ENCODE measurements at regions not wholly inside any gene's neighbourhood (a gene's known extent, or its start where the extent isn't known, plus 50 kb on each side); places are given as distances from the start of the nearest gene placed in this dataset.

GRCh38 chr6:22906091-22906549 lies 336.8 kb downstream of the HDGFL1 start:
- H3K4me3 ChIP-seq (ENCODE audit: low read depth, low read length): no peak overlapping the region
- peak; percentile 21; the same call in 1 of the 2 replicates for TF ChIP-seq CTCF (IDR thresholded peaks at IDR 0.05; ENCODE audit: control insufficient read depth, extremely low read depth, insufficient read depth)
- DNase-seq (ENCODE audit: low read depth): no peak

DNA sequence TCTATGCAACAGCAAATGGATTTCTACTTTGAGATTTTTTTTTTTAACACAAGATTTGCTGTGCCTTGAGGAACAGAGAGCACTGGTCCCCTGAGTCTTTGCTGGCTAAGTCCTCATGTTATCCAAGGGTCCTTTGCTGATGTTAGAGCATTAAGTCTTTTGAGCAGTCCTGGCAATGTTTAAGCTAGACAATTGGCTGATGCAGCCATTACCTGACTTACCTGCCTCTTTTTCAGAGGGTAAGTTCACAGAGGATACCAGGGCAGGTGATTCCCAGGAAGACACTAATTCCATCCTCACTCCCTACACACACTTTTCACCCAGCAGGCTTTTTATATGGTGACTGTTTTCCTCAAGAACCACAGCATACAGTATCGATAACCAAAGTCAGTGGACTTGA lies 337.7 kb downstream of the HDGFL1 start:
- no peak for TF ChIP-seq CTCF (IDR thresholded peaks at IDR 0.05; ENCODE audit: control insufficient read depth, extremely low read depth, insufficient read depth)
- no peak for DNase-seq (ENCODE audit: low read depth)
- H3K4me3 ChIP-seq (ENCODE audit: low read depth, low read length): no peak overlapping the region

GRCh38 chr6:22910370-22910769 lies 341.0 kb downstream of the HDGFL1 start:
- no peak for TF ChIP-seq CTCF (IDR thresholded peaks at IDR 0.05; ENCODE audit: control insufficient read depth, extremely low read depth, insufficient read depth)
- H3K4me3 ChIP-seq (ENCODE audit: low read depth, low read length): no peak overlapping the region
- no peak for DNase-seq (ENCODE audit: low read depth)

DNA sequence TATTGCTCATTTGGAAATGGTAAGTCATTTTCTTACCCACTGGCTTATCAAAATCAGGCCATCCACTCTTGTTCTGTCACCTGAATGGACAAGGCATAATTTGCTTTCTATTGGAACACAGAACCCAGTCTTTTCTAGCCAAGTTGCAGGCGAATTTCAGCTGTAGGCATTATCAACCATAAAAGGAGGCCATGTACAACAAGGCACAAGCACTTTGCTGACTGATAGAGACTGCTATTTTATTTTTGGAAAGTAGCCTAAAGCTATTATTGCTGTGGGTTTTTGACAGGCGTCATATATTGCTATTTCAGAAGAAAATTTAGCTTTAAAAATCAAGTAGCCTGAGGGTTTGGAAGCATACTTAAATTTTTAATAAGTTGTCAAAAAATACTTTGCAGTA lies 344.2 kb downstream of the HDGFL1 start:
- no peak for TF ChIP-seq CTCF (IDR thresholded peaks at IDR 0.05; ENCODE audit: control insufficient read depth, extremely low read depth, insufficient read depth)

DNA sequence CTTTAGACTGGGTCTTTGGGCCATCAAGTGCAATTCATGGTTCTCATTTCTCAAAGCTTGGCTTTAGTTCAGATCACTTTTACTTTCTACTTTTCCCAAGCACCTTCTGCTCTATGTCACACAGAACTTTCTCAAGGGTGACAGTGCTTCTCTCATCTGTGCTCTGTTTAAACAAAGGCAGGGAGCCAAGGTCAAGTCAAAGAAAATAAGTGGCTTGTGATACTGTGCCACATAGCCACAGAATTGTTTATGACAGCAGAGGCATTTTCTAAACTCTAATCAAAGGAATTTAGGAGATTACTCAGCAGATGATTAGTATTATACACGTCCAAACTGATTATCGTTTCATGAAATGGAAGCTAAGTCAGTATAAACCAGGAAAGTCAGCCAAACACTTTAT lies 348.0 kb downstream of the HDGFL1 start:
- no peak for DNase-seq (ENCODE audit: low read depth)
- no peak for TF ChIP-seq CTCF (IDR thresholded peaks at IDR 0.05; ENCODE audit: control insufficient read depth, extremely low read depth, insufficient read depth)
- no peak overlapping the region for H3K4me3 ChIP-seq (ENCODE audit: low read depth, low read length)

More for the DNA sequence above, 344.2 kb downstream of the HDGFL1 start:
- no peak for DNase-seq (ENCODE audit: low read depth)
- no peak overlapping the region for H3K4me3 ChIP-seq (ENCODE audit: low read depth, low read length)

DNA sequence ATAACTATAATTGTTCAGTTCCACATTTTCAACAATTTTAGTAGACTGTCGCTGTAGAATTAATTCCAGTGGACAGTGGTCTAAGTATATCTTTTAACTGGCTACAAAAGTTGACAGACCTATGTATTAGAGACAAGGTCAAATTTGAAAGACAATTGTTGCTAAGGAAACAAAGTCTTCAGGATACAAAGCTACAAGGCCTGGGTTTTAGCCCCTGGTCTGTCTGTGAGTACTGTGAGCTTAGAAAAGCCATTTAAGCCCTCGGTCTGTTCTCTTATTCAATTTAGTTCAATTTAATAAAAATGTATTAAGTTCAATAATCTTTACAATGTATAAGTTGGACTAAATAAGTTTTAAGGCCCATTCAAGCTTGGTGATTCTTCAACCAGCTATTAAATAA lies 352.5 kb downstream of the HDGFL1 start:
- DNase-seq (ENCODE audit: low read depth): no peak
- no peak overlapping the region for H3K4me3 ChIP-seq (ENCODE audit: low read depth, low read length)

More for the DNA sequence above, 352.5 kb downstream of the HDGFL1 start:
- no peak for TF ChIP-seq CTCF (IDR thresholded peaks at IDR 0.05; ENCODE audit: control insufficient read depth, extremely low read depth, insufficient read depth)

Measured in LNCaP clone FGC (cell line).